ENCODE measurements at regions not wholly inside any gene's neighbourhood (a gene's known extent, or its start where the extent isn't known, plus 50 kb on each side); places are given as distances from the start of the nearest gene placed in this dataset.

GRCh38 chr15:25226360-25226759 is 212.5 kb downstream of the UBE3A start:
- TF ChIP-seq CTCF (IDR thresholded peaks at IDR 0.05) (no peak), POLR2A (IDR thresholded peaks at IDR 0.05) (no peak)
